Sigmoid colon (tissue), 4 donors: ENCODE measurements at regions not wholly inside any gene's neighbourhood (a gene's known extent, or its start where the extent isn't known, plus 50 kb on each side); places are given as distances from the start of the nearest gene placed in this dataset.

ENCODE experiments used
- EP300 ChIP-seq, 4 donors: sonication (generic); formaldehyde crosslinking; IDR thresholded peaks; one replicate each; pipeline ENCODE4 v1.6.1; 2017; ENCODE audit warnings: antibody characterized with exemption in 4 of 4
- POLR2A ChIP-seq, 2 donors: fragments of 450-650 bp; IDR thresholded peaks; one replicate each; pipeline ENCODE4 v1.6.1; 2016; ENCODE audit warnings: antibody characterized with exemption in 2 of 2, mild to moderate bottlenecking in 2 of 2, moderate library complexity in 2 of 2
- POLR2AphosphoS5 ChIP-seq, 4 donors: sonication (generic); formaldehyde crosslinking; IDR thresholded peaks; one replicate each; pipeline ENCODE4 v1.6.1; 2017; ENCODE audit warnings: antibody characterized with exemption in 4 of 4
- TF ChIP-seq, protein P1 (sequence below), 4 experiments: fragments of 450-650 bp in 3 of 4; fragments of 200-600 bp in 1 of 4; IDR thresholded peaks; one replicate each; pipeline ENCODE4 v1.5.1; 2016 to 2019; ENCODE audit warnings: antibody characterized with exemption in 4 of 4, mild to moderate bottlenecking in 3 of 4, moderate library complexity in 2 of 4

DNA sequence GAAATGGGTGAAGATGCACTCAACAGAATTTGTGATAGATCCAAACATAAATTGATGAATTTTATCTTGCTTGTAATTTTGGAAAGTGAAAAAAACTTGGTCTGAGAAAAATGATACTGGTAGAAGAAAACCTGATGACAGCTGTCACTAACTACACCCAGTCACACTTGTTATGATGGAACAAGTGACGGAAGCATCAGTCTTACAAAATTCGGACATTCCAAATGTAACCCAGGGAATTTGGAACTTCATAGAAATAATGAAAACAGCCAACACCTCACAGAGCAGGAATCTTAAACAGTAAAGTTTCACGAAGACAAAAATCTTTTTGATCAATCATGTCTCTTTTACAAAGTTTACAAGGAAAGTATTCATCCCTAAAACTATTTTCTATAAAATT, 123.9 kb downstream of the RIN2 start:
- TF ChIP-seq POLR2A (IDR thresholded peaks at IDR 0.05): no peak
- TF ChIP-seq, protein P1, sequence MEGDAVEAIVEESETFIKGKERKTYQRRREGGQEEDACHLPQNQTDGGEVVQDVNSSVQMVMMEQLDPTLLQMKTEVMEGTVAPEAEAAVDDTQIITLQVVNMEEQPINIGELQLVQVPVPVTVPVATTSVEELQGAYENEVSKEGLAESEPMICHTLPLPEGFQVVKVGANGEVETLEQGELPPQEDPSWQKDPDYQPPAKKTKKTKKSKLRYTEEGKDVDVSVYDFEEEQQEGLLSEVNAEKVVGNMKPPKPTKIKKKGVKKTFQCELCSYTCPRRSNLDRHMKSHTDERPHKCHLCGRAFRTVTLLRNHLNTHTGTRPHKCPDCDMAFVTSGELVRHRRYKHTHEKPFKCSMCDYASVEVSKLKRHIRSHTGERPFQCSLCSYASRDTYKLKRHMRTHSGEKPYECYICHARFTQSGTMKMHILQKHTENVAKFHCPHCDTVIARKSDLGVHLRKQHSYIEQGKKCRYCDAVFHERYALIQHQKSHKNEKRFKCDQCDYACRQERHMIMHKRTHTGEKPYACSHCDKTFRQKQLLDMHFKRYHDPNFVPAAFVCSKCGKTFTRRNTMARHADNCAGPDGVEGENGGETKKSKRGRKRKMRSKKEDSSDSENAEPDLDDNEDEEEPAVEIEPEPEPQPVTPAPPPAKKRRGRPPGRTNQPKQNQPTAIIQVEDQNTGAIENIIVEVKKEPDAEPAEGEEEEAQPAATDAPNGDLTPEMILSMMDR (IDR thresholded peaks at IDR 0.05): no peak
- no peak for TF ChIP-seq POLR2AphosphoS5 (IDR thresholded peaks at IDR 0.05)
- no peak for TF ChIP-seq EP300 (IDR thresholded peaks at IDR 0.05)
